NCI-H774 (cell line): ENCODE measurements at regions not wholly inside any gene's neighbourhood (a gene's known extent, or its start where the extent isn't known, plus 50 kb on each side); places are given as distances from the start of the nearest gene placed in this dataset.
"Not testable (repeated sequence)": the region's sequence is repeated elsewhere in the genome, so short reads cannot be mapped to it uniquely, and the experiment has no call there.

Experiments used
- DNase-seq: peaks from one replicate; lab custom pipeline; 2025; lab: John Stamatoyannopoulos, UW

DNA sequence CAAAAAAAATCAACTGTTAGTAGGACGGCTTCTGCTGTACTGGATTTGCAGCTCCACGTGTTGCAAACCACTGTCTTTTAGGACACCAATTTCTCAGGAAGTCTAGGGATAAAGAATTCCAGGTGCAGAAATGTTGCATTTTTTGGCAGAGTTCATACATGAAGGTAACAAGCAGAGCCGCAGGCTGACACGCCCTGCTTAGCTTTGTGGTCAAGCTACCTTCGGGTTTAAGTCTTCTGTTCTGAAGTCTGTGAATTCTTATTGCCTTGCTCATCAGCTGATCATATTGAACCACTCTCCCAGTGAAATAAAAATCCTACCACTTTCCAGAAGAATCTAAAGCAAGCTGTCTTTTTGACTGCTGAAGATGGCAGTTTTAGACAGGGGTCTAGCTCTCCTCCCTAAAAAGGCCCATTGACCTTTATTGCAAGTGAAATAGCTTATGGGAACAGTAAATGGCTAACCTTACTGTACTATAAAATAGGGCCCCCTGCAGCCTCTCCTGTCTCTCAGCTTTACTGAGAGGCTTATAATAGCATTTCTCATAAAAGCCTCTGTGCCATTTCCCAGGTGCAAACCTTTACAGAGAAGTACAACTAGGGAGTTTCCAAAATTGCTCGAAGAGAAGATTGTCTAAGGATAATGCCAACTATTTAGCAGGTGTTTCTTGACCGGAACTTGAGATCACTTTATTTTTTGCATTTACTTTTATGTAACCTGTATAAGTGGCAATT, 262.2 kb upstream of the IL12A start:
- no peak for DNase-seq

DNA sequence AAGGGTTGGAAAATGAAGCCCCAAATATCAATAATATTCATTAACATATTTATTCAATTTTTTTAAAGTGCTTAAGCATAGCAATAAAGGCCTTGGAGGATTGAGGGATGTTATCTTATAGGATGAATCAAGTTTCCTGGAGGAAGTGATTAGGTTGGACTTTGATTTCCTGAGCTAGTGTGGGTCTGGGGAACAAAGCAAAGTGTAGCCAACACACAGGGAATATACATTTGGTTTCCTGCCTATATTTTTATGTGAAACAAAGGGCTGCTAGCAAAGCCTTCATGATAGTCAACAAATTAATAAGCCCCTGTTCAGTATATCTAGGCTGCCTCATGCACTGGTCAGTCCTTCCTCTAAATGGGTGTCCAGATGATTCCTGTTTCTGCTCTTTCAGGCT, 261.1 kb upstream of the IL12A start:
- DNase-seq, result no peak

DNA sequence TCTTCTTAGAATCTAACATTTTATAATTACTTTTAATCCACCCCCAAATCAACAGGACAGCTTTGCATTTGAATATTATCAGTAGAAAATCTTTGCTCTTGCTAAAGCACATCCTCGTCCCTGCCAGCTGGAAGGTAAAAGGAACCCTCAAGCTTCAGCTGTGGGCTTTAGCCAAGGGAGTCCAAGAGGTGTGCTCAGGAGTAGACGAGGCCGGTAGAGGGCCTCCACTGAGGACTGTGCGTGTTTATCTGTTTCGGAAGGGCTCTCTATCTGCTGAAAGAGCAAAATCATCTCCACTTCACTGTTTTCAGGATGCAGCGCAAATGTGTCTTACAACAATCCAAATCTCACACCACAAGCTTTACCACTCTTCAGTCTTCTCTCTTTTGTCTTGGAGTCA, 257.4 kb upstream of the IL12A start:
- DNase-seq, result no peak

GRCh38 chr3:159732172-159733111, 256.2 kb upstream of the IL12A start:
- DNase-seq, result no peak

GRCh38 chr3:159733194-159733860, 255.3 kb upstream of the IL12A start:
- DNase-seq, result no peak

- DNase-seq, result no peak
These were observed 254.0 kb upstream of the IL12A start for GRCh38 chr3:159734681-159735080.

- DNase-seq, result no peak
These were observed 249.5 kb upstream of the IL12A start for GRCh38 chr3:159739166-159739565.

- no peak for DNase-seq
These were observed 248.7 kb upstream of the IL12A start for GRCh38 chr3:159739969-159740368.

DNA sequence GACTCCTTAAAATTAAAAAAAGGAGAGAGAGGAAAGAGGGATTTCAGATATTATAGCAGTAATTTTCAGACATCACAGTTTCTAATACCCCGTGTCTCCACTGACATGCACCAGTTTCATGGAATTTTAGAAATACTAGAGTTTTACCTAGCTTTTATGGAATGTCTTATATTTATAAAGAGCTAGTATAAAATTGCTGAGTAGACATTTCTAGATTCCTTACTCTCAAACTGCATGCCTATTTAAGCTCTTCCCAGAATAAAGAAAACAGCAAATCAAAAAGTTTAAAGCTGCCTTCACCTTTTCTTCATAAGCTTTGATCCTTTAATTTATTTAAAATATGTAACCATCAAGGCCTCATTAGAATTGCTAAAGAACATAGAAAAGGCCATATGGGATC, 247.4 kb upstream of the IL12A start:
- DNase-seq, result no peak

GRCh38 chr3:159748425-159748824, 240.2 kb upstream of the IL12A start:
- DNase-seq, result no peak

DNA sequence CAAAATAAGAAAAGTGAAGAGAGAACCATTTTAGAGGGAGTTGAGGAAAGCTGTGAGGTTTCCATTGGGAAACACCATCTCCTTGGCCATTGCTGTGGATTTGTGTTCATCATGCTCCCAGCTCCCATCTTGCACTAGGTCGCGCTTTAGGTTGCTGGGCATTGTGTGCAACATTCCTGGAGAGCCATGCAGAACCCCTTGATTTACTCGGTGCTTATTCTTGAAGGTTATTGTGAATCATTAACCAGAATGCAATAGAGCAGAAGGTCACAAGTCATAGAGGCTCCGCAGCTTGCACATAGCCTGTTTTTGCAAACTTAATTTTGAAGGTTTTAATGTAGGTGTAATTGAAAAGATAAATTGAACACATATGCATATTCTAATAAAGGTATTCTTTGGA, 239.2 kb upstream of the IL12A start:
- no peak for DNase-seq

- DNase-seq, result no peak
These were observed 237.5 kb upstream of the IL12A start for GRCh38 chr3:159751146-159751545.

DNA sequence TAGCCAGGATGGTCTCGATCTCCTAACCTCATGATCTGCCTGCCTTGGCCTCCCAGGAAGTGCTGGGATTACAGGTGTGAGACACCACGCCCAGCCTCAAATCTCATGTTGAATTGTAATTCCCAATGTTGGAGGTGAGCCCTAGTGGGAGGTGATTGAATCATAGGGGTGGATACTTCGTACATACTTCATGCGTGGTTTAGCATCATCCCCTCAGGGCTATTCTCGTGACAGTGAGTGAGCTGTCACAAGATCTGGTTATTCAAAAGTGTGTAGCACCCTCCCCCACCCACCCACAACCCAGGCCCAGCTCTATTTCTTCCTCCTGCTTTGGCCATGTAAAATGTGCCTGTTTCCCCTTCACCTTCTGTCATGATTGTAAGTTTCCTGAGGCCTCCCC, 236.9 kb upstream of the IL12A start:
- DNase-seq, result no peak

GRCh38 chr3:159756279-159757207, 232.1 kb upstream of the IL12A start:
- DNase-seq, result not testable (repeated sequence)

DNA sequence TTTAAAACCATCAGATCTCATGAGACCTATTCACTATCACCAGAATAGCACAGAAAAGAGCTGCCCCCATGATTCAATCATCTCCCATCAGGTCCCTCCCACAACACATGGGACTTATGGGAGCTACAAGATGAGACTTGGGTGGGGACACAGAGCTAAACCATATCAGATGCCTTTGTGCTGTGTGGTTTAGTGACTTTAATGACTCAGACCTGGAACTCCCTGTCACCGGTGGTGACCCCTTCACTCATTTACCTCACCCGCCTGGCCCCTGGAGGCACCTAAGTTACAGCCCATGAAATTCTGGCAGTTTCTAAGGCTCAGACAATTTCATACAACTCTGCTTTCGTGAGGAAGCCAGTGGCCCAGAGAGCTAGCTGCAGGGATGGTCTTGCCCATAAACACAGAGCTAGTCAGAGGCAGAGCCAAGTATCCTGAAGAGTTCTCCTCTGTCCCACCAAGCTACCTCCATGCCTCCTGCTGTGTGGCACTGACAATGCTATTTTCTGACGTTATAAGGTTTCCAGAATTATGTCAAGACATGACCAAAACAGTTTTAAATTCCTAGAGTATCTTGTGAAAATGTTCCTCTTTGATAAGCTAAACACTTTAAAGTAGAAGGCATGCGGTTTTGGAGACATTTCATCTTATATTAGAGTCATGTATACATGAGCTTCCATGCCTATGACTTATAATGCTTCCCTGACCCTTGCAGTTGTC, 231.1 kb upstream of the IL12A start:
- no peak for DNase-seq

- DNase-seq, result no peak
These were observed 228.6 kb upstream of the IL12A start for GRCh38 chr3:159760046-159760445.

GRCh38 chr3:159761369-159761768, 227.3 kb upstream of the IL12A start:
- no peak for DNase-seq

GRCh38 chr3:159761848-159762635, 226.6 kb upstream of the IL12A start:
- DNase-seq, result no peak

- peak; percentile 71 for DNase-seq
These were observed 225.5 kb upstream of the IL12A start for GRCh38 chr3:159763011-159763601.
